Gastroesophageal sphincter (tissue), 4 donors: ENCODE measurements at regions not wholly inside any gene's neighbourhood (a gene's known extent, or its start where the extent isn't known, plus 50 kb on each side); places are given as distances from the start of the nearest gene placed in this dataset.

Experiments used
- ATAC-seq: fragments of 150-250 bp; one replicate; pipeline ENCODE4 v1.9.1; 2016; ENCODE audit warnings: mild to moderate bottlenecking, moderate library complexity
- H3K27ac ChIP-seq, 4 donors: fragments of 200-600 bp; sonication (generic) in 3 of 4; 1 replicate in 3 of 4; 2 replicates in 1 of 4; pipeline ENCODE4 v1.5.1; 2016 to 2019
- H3K27me3 ChIP-seq: fragments of 200-600 bp; sonication (generic); one replicate; pipeline ENCODE4 v1.5.1; 2019
- H3K36me3 ChIP-seq, 2 donors: fragments of 200-600 bp; sonication (generic); one replicate each; pipeline ENCODE4 v1.5.1; 2019; ENCODE audit warnings: control low read depth in 1 of 2
- H3K4me1 ChIP-seq, 3 donors: fragments of 200-600 bp; sonication (generic); 1 replicate in 2 of 3; 2 replicates in 1 of 3; pipeline ENCODE4 v1.5.1; 2016 to 2019; ENCODE audit warnings: control low read depth in 2 of 3
- H3K4me3 ChIP-seq, 2 donors: fragments of 200-600 bp; sonication (generic); one replicate each; pipeline ENCODE4 v1.5.1; 2019; ENCODE audit warnings: mild to moderate bottlenecking in 1 of 2, moderate library complexity in 1 of 2
- H3K9me3 ChIP-seq, 3 donors: fragments of 200-600 bp; sonication (generic); one replicate each; pipeline ENCODE4 v1.5.1; 2017 to 2019; ENCODE audit warnings: control low read depth in 2 of 3
- CTCF ChIP-seq, 4 experiments: fragments of 200-600 bp in 2 of 4; fragments of 450-650 bp in 2 of 4; sonication (generic) in 1 of 4; IDR thresholded peaks; one replicate each; pipeline ENCODE4 v1.5.1; 2017 to 2019; ENCODE audit warnings: antibody characterized with exemption in 4 of 4, mild to moderate bottlenecking in 2 of 4, moderate library complexity in 2 of 4
- EP300 ChIP-seq: sonication (generic); formaldehyde crosslinking; IDR thresholded peaks from one replicate; pipeline ENCODE4 v1.6.1; 2017; ENCODE audit warnings: antibody characterized with exemption, mild to moderate bottlenecking
- POLR2A ChIP-seq, 2 donors: fragments of 450-650 bp; IDR thresholded peaks; one replicate each; pipeline ENCODE4 v1.6.1; 2017; ENCODE audit warnings: antibody characterized with exemption in 2 of 2, mild to moderate bottlenecking in 2 of 2, moderate library complexity in 1 of 2
- POLR2AphosphoS5 ChIP-seq: sonication (generic); formaldehyde crosslinking; IDR thresholded peaks from one replicate; pipeline ENCODE4 v1.6.1; 2017; ENCODE audit warnings: antibody characterized with exemption
- WGBS, 2 donors: methylation state at CpG; one replicate each; pipeline ENCODE4 v1.1.5; 2018; ENCODE audit warnings: low coverage in 1 of 2; 5-methylcytosine and 5-hydroxymethylcytosine counted together

DNA sequence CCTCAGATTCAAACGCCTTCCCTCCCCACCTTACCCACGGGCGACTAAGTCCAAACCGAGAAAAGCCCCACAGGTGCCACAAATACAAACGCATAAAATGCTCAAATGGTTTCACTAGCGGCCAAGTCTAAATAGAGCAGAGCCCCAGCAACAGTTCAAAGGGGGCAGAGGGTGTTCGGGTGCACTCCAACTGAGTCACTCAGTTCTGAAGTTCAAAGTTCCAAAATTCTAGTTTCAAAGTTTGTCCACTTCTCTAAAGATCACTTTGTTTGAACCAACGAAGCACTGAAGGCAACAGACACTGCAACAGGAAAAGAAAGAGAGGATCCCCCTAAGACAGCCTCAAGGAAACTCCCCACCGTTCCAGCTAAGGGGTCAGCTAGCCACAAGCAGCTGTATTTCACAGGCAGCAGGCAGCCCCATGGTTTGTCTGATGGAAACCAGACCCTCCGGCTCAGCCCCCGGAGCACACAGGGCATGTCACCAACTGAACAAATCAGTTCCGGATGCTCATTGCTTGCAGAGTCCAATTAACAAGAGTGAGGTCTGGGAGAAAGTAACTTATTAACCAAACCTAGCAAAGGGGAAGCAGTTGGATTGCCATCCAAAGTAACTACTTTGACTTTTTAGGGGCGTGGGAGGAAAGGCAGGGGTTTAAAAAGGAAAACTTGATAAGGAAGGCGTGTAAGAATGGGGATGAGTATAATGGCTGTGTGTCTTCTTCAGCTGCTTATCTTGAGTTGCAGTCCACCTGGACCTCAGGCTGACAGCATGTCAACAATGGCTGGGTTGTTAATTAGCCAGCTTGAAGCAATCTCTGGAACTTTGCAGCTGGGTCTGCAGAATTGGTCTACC lies 1423.9 kb upstream of the PRMT6 start:
- Histone ChIP-seq H3K36me3 (no peaks in the 10 kb centered on the region), H3K4me3 (no peak overlapping the region), H3K27me3 (no peaks in the 10 kb centered on the region), H3K27ac (no peak overlapping the region), H3K9me3 (no peaks in the 10 kb centered on the region), H3K4me1 (no peaks in the 10 kb centered on the region)
- ATAC-seq, result no peak
- TF ChIP-seq CTCF (IDR thresholded peaks at IDR 0.05), result no peak
- TF ChIP-seq EP300, result no peak
- TF ChIP-seq POLR2A (IDR thresholded peaks at IDR 0.05), result no peak
- no peak for TF ChIP-seq POLR2AphosphoS5
- 33 to 59% methylated on average over 7 to 12 of the region's 14 CpGs for WGBS, 2 donors

GRCh38 chr1:105636052-105636451 lies 1420.4 kb upstream of the PRMT6 start:
- H3K36me3 ChIP-seq, result no peaks in the 10 kb centered on the region
- H3K4me1 ChIP-seq, result no peaks in the 10 kb centered on the region
- H3K27ac ChIP-seq, result no peak overlapping the region
- no peaks in the 10 kb centered on the region for H3K27me3 ChIP-seq
- WGBS, 2 donors, result 94% methylated on average over 2 of the region's 2 CpGs; no CpG with 5 or more reads in 1 of the 2 donors
- H3K9me3 ChIP-seq, result no peaks in the 10 kb centered on the region
- no peak overlapping the region for H3K4me3 ChIP-seq
- TF ChIP-seq POLR2A (IDR thresholded peaks at IDR 0.05) (no peak), EP300 (no peak), POLR2AphosphoS5 (no peak), CTCF (IDR thresholded peaks at IDR 0.05) (no peak)
- ATAC-seq, result no peak

- no peaks in the 10 kb centered on the region for H3K27me3 ChIP-seq
- no peak overlapping the region for H3K4me3 ChIP-seq
- no peaks in the 10 kb centered on the region for H3K36me3 ChIP-seq
- TF ChIP-seq POLR2AphosphoS5, result no peak
- TF ChIP-seq CTCF (IDR thresholded peaks at IDR 0.05), result no peak
- TF ChIP-seq POLR2A (IDR thresholded peaks at IDR 0.05), result no peak
- TF ChIP-seq EP300, result no peak
- no peak overlapping the region for H3K27ac ChIP-seq
- H3K4me1 ChIP-seq, result no peaks in the 10 kb centered on the region
- ATAC-seq, result no peak
- 100% methylated on average over 1 of the region's 1 CpG; no CpG with 5 or more reads in 1 of the 2 donors for WGBS, 2 donors
- no peaks in the 10 kb centered on the region for H3K9me3 ChIP-seq
These were observed 1415.1 kb upstream of the PRMT6 start for GRCh38 chr1:105641407-105641806.

DNA sequence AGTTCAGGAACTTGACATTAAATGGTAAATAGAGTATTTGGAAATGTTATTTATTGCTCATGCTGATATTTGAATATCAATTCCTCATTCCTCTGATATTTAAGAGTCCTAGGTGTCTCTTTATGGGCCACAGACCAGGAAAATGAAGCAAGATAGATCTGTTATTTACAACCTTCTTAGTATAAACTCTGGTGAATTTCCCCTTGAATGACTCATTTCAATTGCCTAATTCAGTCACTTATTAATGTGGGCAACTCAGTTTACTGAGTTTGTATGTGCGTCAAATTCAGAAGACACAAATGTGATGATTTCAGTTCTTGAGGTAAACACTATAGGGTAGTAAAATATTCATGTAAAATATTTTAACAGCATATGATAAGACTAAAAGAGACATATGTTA lies 1404.4 kb upstream of the PRMT6 start:
- TF ChIP-seq EP300 (no peak), CTCF (IDR thresholded peaks at IDR 0.05) (no peak), POLR2A (IDR thresholded peaks at IDR 0.05) (no peak), POLR2AphosphoS5 (no peak)
- no peaks in the 10 kb centered on the region for H3K36me3 ChIP-seq
- no peaks in the 10 kb centered on the region for H3K27me3 ChIP-seq
- H3K4me1 ChIP-seq, result no peaks in the 10 kb centered on the region
- H3K27ac ChIP-seq, result no peak overlapping the region
- no peaks in the 10 kb centered on the region for H3K9me3 ChIP-seq
- ATAC-seq, result no peak
- 90 to 100% methylated on average over 1 of the region's 1 CpG for WGBS, 2 donors
- no peak overlapping the region for H3K4me3 ChIP-seq

GRCh38 chr1:105655032-105655431 lies 1401.4 kb upstream of the PRMT6 start:
- no peaks in the 10 kb centered on the region for H3K4me1 ChIP-seq
- ATAC-seq, result no peak
- H3K27me3 ChIP-seq, result no peaks in the 10 kb centered on the region
- H3K9me3 ChIP-seq, result no peaks in the 10 kb centered on the region
- H3K4me3 ChIP-seq, result no peak overlapping the region
- TF ChIP-seq EP300 (no peak), CTCF (IDR thresholded peaks at IDR 0.05) (no peak), POLR2AphosphoS5 (no peak), POLR2A (IDR thresholded peaks at IDR 0.05) (no peak)
- no peak overlapping the region for H3K27ac ChIP-seq
- WGBS, 2 donors, result 60 to 69% methylated on average over 3 of the region's 4 CpGs
- no peaks in the 10 kb centered on the region for H3K36me3 ChIP-seq
